GM04503 (cell line): ENCODE measurements at regions not wholly inside any gene's neighbourhood (a gene's known extent, or its start where the extent isn't known, plus 50 kb on each side); places are given as distances from the start of the nearest gene placed in this dataset.
"Not testable (repeated sequence)": the region's sequence is repeated elsewhere in the genome, so short reads cannot be mapped to it uniquely, and the experiment has no call there.

Experiments used
- DNase-seq: peaks from one replicate; pipeline ENCODE4 v3.0.0-alpha.2; 2012; ENCODE audit warnings: low read depth

GRCh38 chr5:163276466-163276865 lies 160.9 kb upstream of the CCNG1 start:
- no peak for DNase-seq

- DNase-seq = not testable (repeated sequence)
Measured at GRCh38 chr5:163280897-163281296, 156.5 kb upstream of the CCNG1 start.

DNA sequence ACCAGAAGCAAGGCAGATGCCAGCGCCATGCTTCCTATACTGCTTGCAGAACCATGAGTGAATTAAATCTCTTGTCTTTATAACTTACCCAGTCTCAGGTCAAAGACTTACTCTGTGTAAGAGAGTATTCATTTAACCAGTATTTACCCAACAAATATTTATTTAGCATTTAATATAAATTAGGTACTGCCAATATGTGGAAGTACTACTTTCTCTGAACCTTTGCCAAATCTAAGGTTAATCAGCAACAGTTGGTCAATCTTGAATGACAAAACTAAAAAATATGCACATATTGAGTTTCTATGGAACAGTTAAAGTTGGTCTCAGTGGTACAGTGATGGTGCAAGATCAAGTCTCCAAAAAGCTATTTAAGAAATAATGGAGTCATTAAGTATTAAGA lies 155.9 kb upstream of the CCNG1 start:
- DNase-seq = no peak

DNA sequence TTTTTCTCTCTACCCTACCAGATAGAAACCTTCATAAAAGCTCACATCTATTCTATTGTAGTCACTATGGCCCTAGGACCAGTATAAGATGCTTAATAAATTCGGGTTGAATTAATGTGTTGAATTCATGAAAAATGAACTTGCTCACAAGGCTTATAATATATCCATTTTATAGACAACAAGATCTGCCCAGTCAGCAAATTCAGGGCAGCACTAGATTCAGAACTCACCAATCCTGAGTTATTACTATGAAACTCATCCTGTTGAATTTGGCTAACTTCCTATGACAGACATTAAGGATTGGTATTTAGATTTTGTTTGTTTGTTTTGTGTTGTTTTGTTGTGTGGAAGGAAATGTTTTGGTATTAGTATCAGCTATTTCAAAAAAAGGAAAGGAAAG lies 143.6 kb upstream of the CCNG1 start:
- DNase-seq = no peak

DNA sequence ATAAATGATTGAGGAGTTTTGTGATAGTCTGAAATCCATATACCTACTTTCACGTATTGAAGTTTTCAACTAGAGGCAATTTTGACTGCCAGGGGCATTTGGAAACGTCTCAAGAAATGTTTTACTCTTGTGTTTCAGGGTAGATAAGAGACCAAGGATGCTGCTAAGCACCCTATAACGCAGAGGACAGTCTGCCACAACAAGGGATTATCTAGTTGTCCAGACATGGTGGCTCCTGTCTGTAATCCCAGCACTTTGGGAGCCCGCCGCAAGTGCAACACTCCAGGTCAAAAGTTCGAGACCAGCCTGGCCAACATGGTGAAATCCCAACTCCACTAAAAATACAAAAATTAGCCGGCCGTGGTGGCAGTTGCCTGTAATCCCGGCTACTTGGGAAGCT lies 133.7 kb upstream of the CCNG1 start:
- no peak for DNase-seq

DNA sequence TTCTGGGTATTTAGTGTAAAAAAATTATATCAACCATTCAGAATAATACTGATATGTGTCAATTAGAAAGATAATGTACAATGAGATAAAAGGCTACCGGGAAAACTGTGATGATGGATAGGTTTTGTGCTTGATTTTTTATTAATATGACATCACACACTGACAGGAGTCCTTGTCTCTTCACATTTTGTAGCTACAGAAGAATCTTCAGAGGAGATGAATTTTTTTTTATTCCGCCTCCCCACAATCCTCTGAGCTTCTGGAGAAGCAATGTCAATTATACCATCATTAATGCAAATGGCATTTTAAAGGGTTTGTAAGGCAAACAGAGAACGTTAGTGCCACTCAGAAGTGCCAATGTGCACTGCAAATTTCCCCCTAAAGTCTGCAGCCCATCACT lies 131.7 kb upstream of the CCNG1 start:
- no peak for DNase-seq

DNA sequence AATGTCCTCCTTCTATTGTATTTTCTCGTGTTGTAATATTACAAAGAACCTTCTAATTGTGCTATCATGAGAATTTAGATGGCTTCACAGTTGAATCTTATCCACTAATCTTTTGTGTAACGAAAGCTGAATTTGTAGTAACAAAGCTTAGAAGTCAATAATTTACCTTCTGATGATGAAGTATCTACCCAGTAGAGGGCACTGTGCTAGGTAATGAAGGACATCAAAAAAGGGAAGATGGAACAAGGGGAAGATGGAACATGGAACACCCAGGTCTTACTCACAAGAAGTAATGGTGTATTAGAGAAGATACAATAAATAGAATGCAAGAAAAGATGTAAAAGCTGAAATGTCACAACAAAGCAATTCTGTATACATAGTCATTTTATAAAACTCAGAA lies 131.0 kb upstream of the CCNG1 start:
- no peak for DNase-seq

- no peak for DNase-seq
Measured at GRCh38 chr5:163309914-163310313, 127.5 kb upstream of the CCNG1 start.

DNA sequence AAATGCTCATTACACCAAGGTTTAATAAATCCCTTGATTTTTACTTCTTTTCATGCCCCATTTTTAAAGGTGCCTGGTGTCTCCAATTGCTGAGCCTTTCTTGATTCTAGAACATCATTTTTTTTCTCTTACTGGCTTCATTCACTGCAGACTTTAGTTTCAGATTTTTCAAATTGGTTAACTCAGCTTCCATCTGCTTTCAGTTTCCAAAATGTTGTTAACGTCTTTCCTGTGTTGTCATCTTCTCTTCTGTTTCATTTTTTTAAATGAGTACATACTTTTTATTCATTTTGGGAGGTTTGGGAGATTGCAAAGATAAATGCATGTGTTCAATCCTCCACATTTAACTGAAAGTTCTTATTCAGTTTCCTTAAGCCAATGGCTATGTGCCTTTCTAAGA lies 126.4 kb upstream of the CCNG1 start:
- no peak for DNase-seq

DNA sequence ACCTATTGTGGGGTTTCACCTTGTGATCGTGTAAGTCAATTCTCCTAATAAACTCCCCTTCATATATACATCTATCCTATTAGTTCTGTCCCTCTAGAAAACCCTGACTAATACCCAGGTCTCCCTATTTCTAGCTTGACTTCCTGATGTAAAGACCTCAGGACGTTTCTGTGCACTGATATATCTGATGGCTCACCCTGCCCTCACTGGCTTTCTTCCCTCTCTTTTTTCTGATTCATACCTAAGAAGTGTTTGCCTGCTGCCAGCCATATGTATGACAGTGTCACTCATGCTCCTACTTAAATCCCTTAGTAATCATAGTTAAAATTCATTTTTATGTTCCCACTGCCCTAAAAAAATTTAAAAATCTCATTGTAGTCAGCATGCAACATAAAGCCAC lies 124.8 kb upstream of the CCNG1 start:
- DNase-seq = no peak

DNA sequence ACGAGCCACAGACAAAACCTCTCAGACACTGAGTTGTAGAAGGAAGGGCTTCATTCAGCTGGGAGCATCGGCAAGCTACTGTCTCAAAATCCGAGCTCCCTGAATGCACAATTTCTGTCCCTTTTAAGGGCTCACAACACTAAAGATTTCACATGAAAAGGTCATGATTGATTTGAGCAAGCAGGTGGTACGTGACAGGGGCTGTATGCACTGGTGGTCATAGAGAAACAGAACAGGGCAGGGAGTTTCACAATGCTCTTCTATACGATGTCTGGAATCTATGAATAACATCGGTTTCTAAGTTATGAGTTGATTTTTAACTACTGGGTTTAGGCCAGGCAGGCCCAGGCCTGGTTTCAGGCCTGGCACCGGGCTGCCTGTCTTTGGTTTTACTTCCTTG lies 124.3 kb upstream of the CCNG1 start:
- DNase-seq = not testable (repeated sequence)

DNA sequence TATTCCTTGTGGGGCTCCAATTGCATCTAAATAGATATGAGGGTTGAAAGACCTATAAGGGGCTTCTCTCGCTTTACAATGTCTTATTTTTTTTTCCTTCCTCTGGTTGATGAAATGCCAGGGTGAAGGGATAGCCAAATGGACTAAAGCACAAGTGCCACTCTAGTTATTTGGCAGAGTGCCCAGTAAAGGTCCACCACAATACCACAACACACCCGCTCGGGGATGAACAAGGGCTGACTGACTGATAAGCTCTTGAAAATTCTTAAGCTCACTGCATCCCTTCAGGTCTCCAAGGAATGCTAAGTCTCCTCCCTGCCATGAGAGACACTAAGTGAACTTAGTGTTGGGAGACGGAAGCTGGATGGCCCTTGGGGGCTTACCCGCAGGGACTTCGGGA lies 121.0 kb upstream of the CCNG1 start:
- DNase-seq = not testable (repeated sequence)

GRCh38 chr5:163318707-163319106 lies 118.7 kb upstream of the CCNG1 start:
- no peak for DNase-seq

- DNase-seq = no peak
Measured at GRCh38 chr5:163321511-163321910, 115.9 kb upstream of the CCNG1 start.

- DNase-seq = no peak
Measured at GRCh38 chr5:163330723-163331668, 106.4 kb upstream of the CCNG1 start.

DNA sequence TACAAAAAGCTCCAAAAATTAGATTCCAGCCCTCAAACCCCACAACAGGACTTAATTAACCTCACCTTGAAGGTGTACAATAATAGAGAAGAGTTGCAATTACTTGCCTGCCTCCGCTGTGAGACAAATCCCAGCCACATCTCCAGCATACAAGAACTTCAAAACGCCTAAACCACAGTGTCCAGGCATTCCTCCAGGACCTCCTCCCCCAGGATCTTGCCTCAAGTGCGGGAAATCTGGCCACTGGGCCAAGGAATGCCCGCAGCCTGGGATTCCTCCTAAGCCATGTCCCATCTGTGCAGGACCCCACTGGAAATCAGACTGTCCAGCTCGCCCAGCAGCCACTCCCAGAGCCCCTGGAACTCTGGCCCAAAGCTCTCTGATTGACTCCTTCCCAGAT lies 101.3 kb upstream of the CCNG1 start:
- not testable (repeated sequence) for DNase-seq

- DNase-seq = no peak
Measured at GRCh38 chr5:163339148-163339547, 98.2 kb upstream of the CCNG1 start.

GRCh38 chr5:163340378-163340777 lies 97.0 kb upstream of the CCNG1 start:
- not testable (repeated sequence) for DNase-seq

DNA sequence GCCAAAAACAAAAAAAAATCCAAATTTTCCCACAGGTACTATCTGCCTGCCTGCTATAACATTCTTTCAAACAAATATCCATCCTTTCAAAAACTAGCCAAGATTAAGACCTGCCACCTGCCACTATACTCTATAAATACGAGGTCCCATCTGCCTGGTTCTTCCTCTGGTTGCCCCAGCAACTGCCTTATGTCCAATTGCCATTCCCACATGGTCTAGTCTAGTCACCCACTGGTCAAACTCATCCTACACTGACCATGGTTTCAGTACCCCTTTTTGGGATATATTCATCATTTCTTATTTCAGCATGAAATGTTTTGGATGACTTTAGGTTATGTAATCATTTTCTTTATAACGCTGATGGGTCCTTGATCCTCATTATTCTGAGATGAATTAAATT lies 95.1 kb upstream of the CCNG1 start:
- no peak for DNase-seq

DNA sequence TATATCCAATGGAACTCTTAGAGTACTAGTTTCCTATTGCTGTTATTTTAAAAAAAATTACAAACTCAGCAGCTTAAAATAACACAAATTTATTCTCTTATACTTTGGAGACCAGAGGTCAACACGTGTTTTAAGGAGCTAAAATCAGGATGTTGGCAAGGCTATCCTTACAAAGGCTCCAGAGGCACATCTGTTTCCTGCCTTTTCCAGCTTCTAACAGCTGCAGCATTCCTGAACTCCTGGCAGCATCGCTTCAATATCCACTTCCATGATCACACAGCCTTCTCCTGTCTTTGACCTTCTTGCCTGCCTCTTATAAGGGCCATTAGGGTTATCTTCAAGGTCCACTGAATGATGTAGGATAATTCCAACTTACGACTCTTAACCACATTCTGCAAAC lies 92.2 kb upstream of the CCNG1 start:
- DNase-seq = no peak

- peak; percentile 8 for DNase-seq
Measured at GRCh38 chr5:163347671-163348070, 89.7 kb upstream of the CCNG1 start.

- no peak for DNase-seq
Measured at GRCh38 chr5:163350083-163350482, 87.3 kb upstream of the CCNG1 start.

- no peak for DNase-seq
Measured at GRCh38 chr5:163352531-163352930, 84.9 kb upstream of the CCNG1 start.

GRCh38 chr5:163355811-163356210 lies 81.6 kb upstream of the CCNG1 start:
- DNase-seq = not testable (repeated sequence)
